HG03521 (cell line): ENCODE measurements at regions not wholly inside any gene's neighbourhood (a gene's known extent, or its start where the extent isn't known, plus 50 kb on each side); places are given as distances from the start of the nearest gene placed in this dataset.
A peak's percentile ranks its signal among the peaks of the same experiment; 100 is the strongest.

Experiments used
- ATAC-seq: cut with Tn5 transposase; IDR thresholded peaks from one replicate; pipeline ENCODE4 v1.9.1; 2021; ENCODE audit warnings: mild to moderate bottlenecking, moderate library complexity; ENCODE audit not compliant: unreplicated experiment

DNA sequence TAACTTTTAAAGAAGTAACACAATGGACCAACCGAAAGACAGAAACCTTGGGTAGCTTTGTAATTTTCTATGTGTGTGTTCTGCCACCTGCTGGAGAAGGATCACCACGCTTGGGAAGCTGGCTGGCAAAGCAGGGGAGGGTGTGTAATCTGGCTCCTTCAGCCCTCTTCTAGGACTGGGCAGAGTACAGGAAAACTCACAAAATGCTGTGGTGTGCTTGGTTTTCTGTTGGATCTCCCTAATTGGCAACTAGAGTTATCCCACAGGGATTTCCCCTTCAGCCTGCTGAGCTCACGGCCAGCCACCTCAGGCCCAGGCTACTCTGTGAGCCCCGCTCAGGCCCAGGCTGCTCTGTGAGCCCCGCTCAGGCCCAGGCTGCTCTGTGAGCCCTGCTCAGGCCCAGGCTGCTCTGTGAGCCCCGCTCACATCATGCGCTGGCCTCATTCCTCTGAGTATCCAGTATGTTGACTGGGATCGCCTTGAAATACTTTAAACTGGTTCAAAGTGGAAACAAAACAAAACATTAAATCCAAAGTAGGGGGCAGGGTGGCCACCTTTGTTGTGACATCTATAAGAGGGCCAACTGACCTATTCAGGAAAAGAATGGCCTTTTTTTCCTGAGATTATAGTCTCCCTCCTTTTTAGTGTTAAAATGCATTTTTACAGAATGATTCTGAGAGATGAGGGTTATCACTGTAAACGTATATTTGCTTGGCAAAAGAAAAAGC is 52.0 kb upstream of the RNU6-8 start:
- ATAC-seq = no peak

DNA sequence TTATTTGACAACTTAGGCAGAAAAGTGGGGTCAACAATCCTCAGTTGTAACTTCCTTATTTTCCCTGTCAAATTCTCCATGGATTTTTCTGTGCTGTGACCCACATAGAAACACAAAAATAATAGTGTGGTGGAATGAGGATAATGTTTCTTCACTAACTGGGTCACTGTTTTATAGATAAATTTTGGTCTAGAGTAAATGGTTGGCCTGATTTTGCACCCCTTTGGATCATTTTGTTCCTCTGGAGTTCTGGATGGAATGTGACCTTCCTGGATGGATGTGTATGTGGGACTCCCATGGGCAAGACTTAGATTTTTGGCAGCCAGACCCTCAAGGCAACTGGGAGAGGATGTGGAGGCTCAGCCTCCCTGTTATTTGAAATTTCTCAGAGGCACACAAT is 52.7 kb upstream of the RNU6-8 start:
- no peak for ATAC-seq

DNA sequence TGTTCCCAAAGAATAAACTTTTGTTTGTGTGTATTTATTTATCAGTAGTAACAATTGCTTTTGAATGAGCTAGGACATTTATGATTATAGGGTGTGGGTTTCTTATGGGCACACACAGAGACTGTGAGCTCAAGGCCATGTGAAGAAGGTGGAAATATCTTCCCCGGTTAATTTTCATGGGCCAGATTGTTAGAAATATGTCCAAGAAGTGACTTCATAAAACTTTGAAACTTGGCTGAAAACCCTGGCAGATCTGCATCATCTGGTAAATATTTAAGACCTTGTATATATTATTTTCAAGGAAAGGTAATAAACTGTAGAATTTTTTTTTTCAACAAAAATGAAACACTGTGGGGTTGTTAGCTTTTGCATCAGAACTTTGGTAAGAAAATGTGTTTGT is 53.5 kb upstream of the RNU6-8 start:
- ATAC-seq = no peak

DNA sequence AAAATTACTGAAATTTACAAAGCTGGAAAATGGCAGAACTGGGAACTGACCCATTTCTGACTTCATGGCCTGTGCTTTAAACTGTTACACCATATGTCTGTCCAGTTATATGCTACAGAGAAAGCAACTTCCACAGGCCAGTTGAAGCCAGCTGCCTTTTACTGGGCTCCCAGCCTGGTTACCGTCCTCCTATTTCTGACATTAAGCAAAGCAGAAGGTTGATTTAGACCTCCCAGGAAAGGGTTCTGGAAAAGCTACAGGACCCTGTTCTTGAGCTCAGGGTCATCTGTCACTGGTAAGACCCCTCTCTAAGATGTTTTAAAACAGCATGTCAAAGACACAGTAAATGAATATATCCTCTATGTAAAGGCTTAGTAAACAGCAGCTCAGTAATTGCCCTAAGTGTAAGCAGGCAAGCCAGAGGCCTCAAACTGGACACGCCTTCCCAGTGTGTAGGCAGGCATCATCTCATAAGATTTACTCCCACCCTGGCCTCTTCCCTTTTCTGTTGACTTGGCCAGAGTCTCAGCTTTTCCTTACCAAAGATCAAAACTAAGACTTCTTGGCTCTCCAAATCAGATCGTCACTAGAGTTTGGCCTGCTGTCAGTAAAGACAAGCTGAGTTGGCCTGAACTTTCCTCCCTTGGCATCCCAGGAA is 55.4 kb upstream of the RNU6-8 start:
- no peak for ATAC-seq

- ATAC-seq = peak; percentile 73
Measured at GRCh38 chr14:32259368-32260013, 56.4 kb upstream of the RNU6-8 start.

DNA sequence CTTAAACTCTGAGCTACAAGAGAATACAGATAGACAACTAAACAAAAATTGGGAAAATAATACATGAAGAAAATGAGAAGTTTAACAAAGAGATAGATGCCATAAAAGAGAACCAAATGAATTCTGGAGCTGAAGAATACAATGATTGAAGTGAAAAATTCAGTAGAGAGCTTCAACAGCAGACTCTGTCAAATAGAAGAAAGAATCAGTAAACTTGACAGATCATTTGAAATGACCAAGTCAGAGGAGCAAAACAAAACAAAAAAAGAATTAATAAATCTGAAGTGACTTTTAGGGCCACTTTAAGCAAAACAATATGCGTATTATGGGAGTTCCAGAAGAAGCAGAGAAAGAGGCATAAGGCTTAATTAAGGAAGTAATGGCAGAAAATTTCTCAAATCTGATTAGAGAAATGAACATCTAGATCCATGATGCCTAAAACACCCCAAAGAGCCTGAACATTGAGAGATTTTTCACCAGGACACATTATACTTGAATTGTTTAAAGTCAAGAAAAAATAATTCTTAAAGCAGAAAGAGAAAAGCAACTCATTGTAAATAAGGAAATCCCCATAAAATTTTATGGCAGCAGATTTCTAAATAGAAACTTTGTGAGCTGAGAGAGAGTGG is 61.0 kb upstream of the RNU6-8 start:
- no peak for ATAC-seq

DNA sequence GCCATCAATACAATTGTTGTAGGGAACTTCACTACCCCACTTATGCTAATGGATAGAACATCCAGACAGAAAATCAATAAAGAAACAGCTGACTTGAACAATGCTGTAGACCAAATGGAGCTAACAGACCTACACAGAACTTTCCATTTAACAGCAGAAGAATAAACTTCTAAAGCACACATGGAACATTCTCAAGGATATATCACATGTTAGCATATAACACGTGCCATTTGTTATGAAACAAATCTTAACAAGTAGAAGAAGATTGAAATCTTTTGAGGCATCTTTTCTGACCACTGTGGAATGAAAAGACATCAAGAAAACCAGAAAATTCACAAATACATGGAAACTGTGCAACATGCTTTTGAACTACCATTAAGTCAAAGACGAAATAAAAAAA is 62.5 kb upstream of the RNU6-8 start:
- ATAC-seq = no peak

GRCh38 chr14:32277998-32278397 is 51.1 kb upstream of the AKAP6 start:
- no peak for ATAC-seq
